ENCODE measurements at regions not wholly inside any gene's neighbourhood (a gene's known extent, or its start where the extent isn't known, plus 50 kb on each side); places are given as distances from the start of the nearest gene placed in this dataset.

DNA sequence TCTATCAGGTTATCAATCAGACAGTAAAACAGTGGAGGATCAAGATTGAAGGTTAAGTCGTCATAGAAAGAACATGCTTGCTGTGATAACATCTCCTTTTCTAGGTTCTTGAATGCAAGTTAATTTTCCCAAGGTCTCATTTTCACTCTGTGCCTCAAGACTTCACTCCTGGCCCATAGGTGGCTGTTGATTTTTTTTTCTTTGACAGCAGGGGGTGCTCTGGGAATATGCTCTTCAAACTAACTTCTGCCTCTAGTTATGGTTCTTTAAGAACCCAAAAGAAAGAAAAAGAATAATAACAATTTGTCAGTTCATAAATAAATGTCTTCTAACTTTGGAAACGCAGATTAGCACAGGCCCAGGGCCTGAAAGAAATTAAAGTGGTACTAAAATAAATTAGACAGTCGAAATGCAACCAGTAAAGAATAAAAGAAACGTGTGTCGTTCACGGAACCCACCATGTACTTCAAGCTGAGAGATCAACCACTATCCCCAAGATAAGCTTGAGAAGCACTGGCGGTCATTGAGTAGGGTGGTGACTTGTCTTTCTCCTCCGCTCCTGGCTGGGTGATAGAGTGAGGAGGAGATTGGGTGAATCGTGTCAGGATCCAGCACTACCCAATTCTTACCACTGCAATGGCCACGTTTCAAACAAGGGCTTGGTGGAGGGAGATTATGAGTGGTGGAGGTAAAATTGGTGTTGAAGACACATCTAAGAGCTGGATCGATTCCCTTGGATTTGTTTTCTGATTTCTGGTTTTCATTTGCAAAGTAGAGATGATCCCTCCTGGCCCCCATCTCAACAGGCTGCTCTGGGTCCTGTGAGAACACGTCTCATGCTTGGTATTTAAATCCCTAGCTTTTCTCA is 93.4 kb upstream of the IRX4 start:
- no peak for TF ChIP-seq EP300 (IDR thresholded peaks at IDR 0.05)
- TF ChIP-seq CTCF (IDR thresholded peaks at IDR 0.05), result no peak
- no peak for TF ChIP-seq POLR2A (IDR thresholded peaks at IDR 0.05)
